Fibroblast of upper back skin (primary cell): ENCODE measurements at regions not wholly inside any gene's neighbourhood (a gene's known extent, or its start where the extent isn't known, plus 50 kb on each side); places are given as distances from the start of the nearest gene placed in this dataset.
"Not testable (repeated sequence)": the region's sequence is repeated elsewhere in the genome, so short reads cannot be mapped to it uniquely, and the experiment has no call there.

Experiments
- DNase-seq: peaks from one replicate; pipeline ENCODE4 v3.0.0-alpha.2; 2013

- no peak for DNase-seq
These were observed 128.4 kb upstream of the MEIS1 start for GRCh38 chr2:66306483-66306882.

- peak; percentile 3 for DNase-seq
These were observed 129.2 kb upstream of the MEIS1 start for GRCh38 chr2:66305718-66306117.

- no peak for DNase-seq
These were observed 131.5 kb upstream of the MEIS1 start for GRCh38 chr2:66303471-66303870.

GRCh38 chr2:66301767-66302140 is 133.2 kb upstream of the MEIS1 start:
- DNase-seq: no peak

GRCh38 chr2:66301022-66301766 is 133.7 kb upstream of the MEIS1 start:
- DNase-seq: peak; percentile 42

- no peak for DNase-seq
These were observed 151.1 kb upstream of the MEIS1 start for GRCh38 chr2:66283787-66284186.

GRCh38 chr2:66281980-66282379 is 152.9 kb upstream of the MEIS1 start:
- no peak for DNase-seq

- no peak for DNase-seq
These were observed 155.9 kb upstream of the MEIS1 start for GRCh38 chr2:66279024-66279423.

GRCh38 chr2:66275984-66276383 is 158.9 kb upstream of the MEIS1 start:
- DNase-seq: no peak

- no peak for DNase-seq
These were observed 160.9 kb upstream of the MEIS1 start for GRCh38 chr2:66273933-66274490.

GRCh38 chr2:66272751-66273150 is 162.2 kb upstream of the MEIS1 start:
- DNase-seq: no peak

GRCh38 chr2:66271777-66272176 is 163.1 kb upstream of the MEIS1 start:
- no peak for DNase-seq

- no peak for DNase-seq
These were observed 164.7 kb upstream of the MEIS1 start for GRCh38 chr2:66270247-66270646.

GRCh38 chr2:66269166-66269565 is 165.8 kb upstream of the MEIS1 start:
- no peak for DNase-seq

GRCh38 chr2:66268756-66269155 is 166.2 kb upstream of the MEIS1 start:
- DNase-seq: no peak

GRCh38 chr2:66264354-66264753 is 170.6 kb upstream of the MEIS1 start:
- DNase-seq: no peak

- DNase-seq: no peak
These were observed 179.1 kb upstream of the MEIS1 start for GRCh38 chr2:66255867-66256266.

GRCh38 chr2:66255136-66255535 is 179.8 kb upstream of the MEIS1 start:
- no peak for DNase-seq

- DNase-seq: no peak
These were observed 181.9 kb upstream of the MEIS1 start for GRCh38 chr2:66253066-66253465.

GRCh38 chr2:66252109-66252508 is 182.8 kb upstream of the MEIS1 start:
- DNase-seq: no peak

GRCh38 chr2:66251573-66251972 is 183.4 kb upstream of the MEIS1 start:
- no peak for DNase-seq

- not testable (repeated sequence) for DNase-seq
These were observed 185.8 kb upstream of the MEIS1 start for GRCh38 chr2:66249089-66249488.

- not testable (repeated sequence) for DNase-seq
These were observed 191.1 kb upstream of the MEIS1 start for GRCh38 chr2:66243809-66244208.

GRCh38 chr2:66242888-66243287 is 192.0 kb upstream of the MEIS1 start:
- not testable (repeated sequence) for DNase-seq
